Naive thymus-derived CD8-positive, alpha-beta T cell (primary cell): ENCODE measurements at regions not wholly inside any gene's neighbourhood (a gene's known extent, or its start where the extent isn't known, plus 50 kb on each side); places are given as distances from the start of the nearest gene placed in this dataset.

Experiments
- ATAC-seq, 2 donors: fragments of 150-1000 bp; cut with Tn5 transposase in 1 of 2; sonication (Bioruptor Pico), chemical (Tn5 transposase) in 1 of 2; 1 replicate in 1 of 2; 2 replicates in 1 of 2; pipeline ENCODE4 v1.10.0; 2021; ENCODE audit warnings: mild to moderate bottlenecking in 2 of 2, moderate library complexity in 2 of 2
- POLR2A ChIA-PET: fragments of 350-600 bp; sonication (Branson Sonifier 250); formaldehyde crosslinking; loops from one replicate; lab custom pipeline; 2021; ENCODE audit warnings: antibody characterized with exemption; lab: Charles Lee
- DNase-seq, 10 donors: peaks; one replicate each; pipeline versions ENCODE4 v3.0.0 to v3.0.0-alpha.2; 2020 to 2022
- H3K27ac Mint-ChIP-seq, 10 donors: one replicate each; pipeline ENCODE4 v1.8.0; 2020 to 2022; ENCODE audit warnings: mild to moderate bottlenecking in 10 of 10, mixed read lengths in 10 of 10, moderate library complexity in 4 of 10, inconsistent platforms in 1 of 10
- H3K27me3 Mint-ChIP-seq, 5 donors: one replicate each; pipeline ENCODE4 v1.8.0; 2021 to 2022; ENCODE audit warnings: mixed read lengths in 5 of 5
- H3K36me3 Mint-ChIP-seq, 3 donors: one replicate each; pipeline ENCODE4 v1.8.0; 2020 to 2022; ENCODE audit warnings: mixed read lengths in 3 of 3, mild to moderate bottlenecking in 2 of 3, inconsistent platforms in 1 of 3
- H3K4me1 Mint-ChIP-seq, 4 donors: one replicate each; pipeline ENCODE4 v1.8.0; 2021 to 2022; ENCODE audit warnings: mixed read lengths in 4 of 4
- H3K4me3 Mint-ChIP-seq, 10 donors: one replicate each; pipeline ENCODE4 v1.8.0; 2020 to 2022; ENCODE audit warnings: mild to moderate bottlenecking in 10 of 10, mixed read lengths in 10 of 10, moderate library complexity in 6 of 10, inconsistent platforms in 1 of 10
- H3K9me3 Mint-ChIP-seq, 9 donors: one replicate each; pipeline ENCODE4 v1.8.0; 2020 to 2022; ENCODE audit warnings: mixed read lengths in 9 of 9, mild to moderate bottlenecking in 3 of 9, inconsistent platforms in 1 of 9, moderate library complexity in 1 of 9

- DNase-seq (no peak), ATAC-seq (no peak)
- H3K36me3 Mint-ChIP-seq = no peaks in the 10 kb centered on the region
- no peaks in the 10 kb centered on the region for H3K9me3 Mint-ChIP-seq
- no peak overlapping the region for H3K4me3 Mint-ChIP-seq
- POLR2A ChIA-PET = no interaction called here
- H3K27me3 Mint-ChIP-seq = peaks cover 0 to 9% (median 0%) of the 10 kb centered on the region in 5 donors
- no peak overlapping the region for H3K27ac Mint-ChIP-seq
- H3K4me1 Mint-ChIP-seq = no peaks in the 10 kb centered on the region
Observed at GRCh38 chr2:16368951-16369350, 296.7 kb downstream of the CYRIA start.

DNA sequence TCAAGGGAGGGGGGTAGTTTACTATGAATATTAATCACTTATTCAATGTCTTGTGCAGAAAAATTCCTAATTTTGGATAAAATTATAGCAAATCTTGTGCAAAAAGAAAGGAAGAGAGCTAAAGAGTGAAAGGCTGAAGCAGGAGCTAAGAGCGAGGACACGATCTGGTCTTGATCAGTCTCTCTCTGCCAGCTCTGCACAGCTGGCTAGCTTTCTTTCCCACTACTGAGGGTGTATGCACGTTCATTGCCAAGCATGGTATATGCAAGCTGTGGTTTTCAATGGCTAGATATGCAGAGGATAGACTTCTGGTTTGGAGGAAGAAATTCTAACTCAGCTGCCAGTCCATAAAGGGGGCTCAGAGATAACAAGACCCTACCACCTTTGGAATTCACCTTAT, 297.3 kb downstream of the CYRIA start:
- ATAC-seq (no peak), DNase-seq (no peak)
- H3K4me3 Mint-ChIP-seq = no peak overlapping the region
- H3K27ac Mint-ChIP-seq = no peak overlapping the region
- H3K9me3 Mint-ChIP-seq = no peaks in the 10 kb centered on the region
- peaks cover 0 to 7% (median 0%) of the 10 kb centered on the region in 5 donors for H3K27me3 Mint-ChIP-seq
- POLR2A ChIA-PET = no interaction called here
- no peaks in the 10 kb centered on the region for H3K36me3 Mint-ChIP-seq
- no peaks in the 10 kb centered on the region for H3K4me1 Mint-ChIP-seq

GRCh38 chr2:16365366-16365765, 300.3 kb downstream of the CYRIA start:
- Mint-ChIP-seq H3K27me3 (peaks cover 0 to 9% (median 0%) of the 10 kb centered on the region in 5 donors), H3K36me3 (no peaks in the 10 kb centered on the region), H3K4me1 (no peaks in the 10 kb centered on the region), H3K4me3 (no peak overlapping the region), H3K27ac (no peak overlapping the region), H3K9me3 (no peaks in the 10 kb centered on the region)
- POLR2A ChIA-PET = no interaction called here
- no peak for ATAC-seq
- no peak for DNase-seq

DNA sequence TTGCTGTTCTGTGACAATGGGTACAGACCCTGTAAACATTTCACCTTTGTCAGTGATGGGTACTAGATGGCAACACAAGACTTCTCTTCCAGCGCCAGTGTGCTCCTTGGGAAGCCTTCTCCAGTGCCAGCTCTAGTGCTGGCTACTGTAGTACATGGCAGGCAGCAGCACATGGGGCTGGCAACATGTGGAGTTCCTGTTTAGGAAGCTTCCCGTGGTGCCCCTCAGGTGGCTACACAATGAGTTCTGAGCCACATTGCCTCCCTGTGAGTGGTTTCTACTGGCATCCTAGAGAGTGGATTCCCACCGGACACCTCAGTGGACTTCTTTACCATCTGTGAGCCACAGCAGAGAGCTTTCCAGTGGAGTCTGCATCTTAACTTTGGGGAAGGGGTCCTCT, 302.1 kb downstream of the CYRIA start:
- H3K27ac Mint-ChIP-seq = no peak overlapping the region
- no peak overlapping the region for H3K4me3 Mint-ChIP-seq
- POLR2A ChIA-PET = no interaction called here
- peaks cover 0 to 6% (median 0%) of the 10 kb centered on the region in 5 donors for H3K27me3 Mint-ChIP-seq
- H3K9me3 Mint-ChIP-seq = peaks cover 0 to 15% (median 2%) of the 10 kb centered on the region in 9 donors
- no peak for ATAC-seq
- no peak for DNase-seq
- peaks cover 0 to 5% (median 0%) of the 10 kb centered on the region in 3 donors for H3K36me3 Mint-ChIP-seq
- H3K4me1 Mint-ChIP-seq = no peaks in the 10 kb centered on the region

GRCh38 chr2:16362611-16363010, 303.0 kb downstream of the CYRIA start:
- POLR2A ChIA-PET = no interaction called here

GRCh38 chr2:16361261-16361995, 304.2 kb downstream of the CYRIA start:
- Mint-ChIP-seq H3K27me3 (peaks cover 0 to 6% (median 0%) of the 10 kb centered on the region in 5 donors), H3K4me1 (no peaks in the 10 kb centered on the region), H3K4me3 (no peak overlapping the region), H3K27ac (no peak overlapping the region), H3K9me3 (peaks cover 0 to 15% (median 2%) of the 10 kb centered on the region in 9 donors), H3K36me3 (peaks cover 0 to 5% (median 0%) of the 10 kb centered on the region in 3 donors)
- POLR2A ChIA-PET = no interaction called here
- no peak for ATAC-seq
- no peak for DNase-seq

More at GRCh38 chr2:16362611-16363010, 303.0 kb downstream of the CYRIA start:
- no peak overlapping the region for H3K27ac Mint-ChIP-seq
- H3K36me3 Mint-ChIP-seq = peaks cover 0 to 5% (median 0%) of the 10 kb centered on the region in 3 donors
- peaks cover 0 to 15% (median 2%) of the 10 kb centered on the region in 9 donors for H3K9me3 Mint-ChIP-seq
- no peaks in the 10 kb centered on the region for H3K4me1 Mint-ChIP-seq
- no peak overlapping the region for H3K4me3 Mint-ChIP-seq
- ATAC-seq (no peak), DNase-seq (no peak)
- peaks cover 0 to 6% (median 0%) of the 10 kb centered on the region in 5 donors for H3K27me3 Mint-ChIP-seq

DNA sequence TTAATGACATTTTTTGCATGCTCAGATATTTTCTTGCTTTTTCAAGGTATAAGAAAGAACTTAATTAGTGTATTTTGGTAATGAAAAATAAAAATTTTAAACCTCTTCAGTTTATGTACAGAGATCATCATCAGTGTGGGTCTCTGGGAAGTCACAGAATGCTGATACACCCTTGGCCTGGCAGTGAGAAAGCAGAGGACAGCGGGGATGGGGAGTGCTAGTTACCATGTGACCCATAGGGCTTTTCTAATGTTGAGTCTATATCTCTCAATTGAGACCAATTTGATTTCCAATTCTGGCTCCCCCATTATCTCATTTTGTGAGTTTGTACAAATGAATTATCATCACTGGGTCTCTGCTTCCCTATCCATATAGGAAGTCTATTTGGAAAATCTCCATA, 305.7 kb downstream of the CYRIA start:
- peaks cover 0 to 5% (median 0%) of the 10 kb centered on the region in 5 donors for H3K27me3 Mint-ChIP-seq
- no peak overlapping the region for H3K27ac Mint-ChIP-seq
- H3K4me1 Mint-ChIP-seq = no peaks in the 10 kb centered on the region
- DNase-seq (no peak), ATAC-seq (no peak)
- POLR2A ChIA-PET = no interaction called here
- H3K36me3 Mint-ChIP-seq = peaks cover 0 to 5% (median 0%) of the 10 kb centered on the region in 3 donors
- H3K9me3 Mint-ChIP-seq = peaks cover 0 to 15% (median 4%) of the 10 kb centered on the region in 9 donors
- H3K4me3 Mint-ChIP-seq = no peak overlapping the region

GRCh38 chr2:16357188-16357587, 308.4 kb downstream of the CYRIA start:
- H3K36me3 Mint-ChIP-seq = peaks cover 0 to 5% (median 0%) of the 10 kb centered on the region in 3 donors
- H3K27me3 Mint-ChIP-seq = no peaks in the 10 kb centered on the region
- no peak overlapping the region for H3K4me3 Mint-ChIP-seq
- H3K27ac Mint-ChIP-seq = no peak overlapping the region
- POLR2A ChIA-PET = no interaction called here
- no peak for ATAC-seq
- DNase-seq = no peak
- H3K4me1 Mint-ChIP-seq = no peaks in the 10 kb centered on the region
- H3K9me3 Mint-ChIP-seq = peaks cover 0 to 16% (median 4%) of the 10 kb centered on the region in 9 donors

- H3K27me3 Mint-ChIP-seq = peaks cover 0 to 5% (median 0%) of the 10 kb centered on the region in 5 donors
- POLR2A ChIA-PET = no interaction called here
- H3K9me3 Mint-ChIP-seq = peaks cover 0 to 20% (median 14%) of the 10 kb centered on the region in 9 donors
- H3K4me1 Mint-ChIP-seq = no peaks in the 10 kb centered on the region
- no peak overlapping the region for H3K4me3 Mint-ChIP-seq
- DNase-seq (no peak), ATAC-seq (no peak)
- no peak overlapping the region for H3K27ac Mint-ChIP-seq
- H3K36me3 Mint-ChIP-seq = peaks cover 0 to 6% (median 0%) of the 10 kb centered on the region in 3 donors
Observed at GRCh38 chr2:16351541-16351940, 314.1 kb downstream of the CYRIA start.

DNA sequence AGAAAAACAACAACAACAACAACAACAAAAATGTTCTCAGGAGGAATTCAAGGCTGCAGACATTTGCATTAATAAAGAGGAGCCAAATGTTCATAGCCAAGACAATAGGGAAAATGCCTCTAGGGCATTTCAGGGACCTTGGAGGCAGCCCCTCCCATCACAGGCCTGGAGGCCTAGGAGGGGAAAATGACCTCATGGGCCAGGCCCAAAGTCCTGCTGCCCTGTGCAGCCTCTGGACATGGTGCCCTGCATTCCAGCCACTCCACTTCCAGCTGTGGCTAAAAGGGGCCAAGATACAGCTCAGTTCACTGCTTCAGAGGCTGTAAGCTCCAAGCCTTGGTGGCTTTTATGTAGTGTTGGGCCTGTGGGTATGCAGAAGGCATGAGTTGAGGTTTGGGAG, 314.5 kb downstream of the CYRIA start:
- Mint-ChIP-seq H3K9me3 (peaks cover 0 to 20% (median 14%) of the 10 kb centered on the region in 9 donors), H3K4me3 (no peak overlapping the region), H3K36me3 (peaks cover 0 to 6% (median 0%) of the 10 kb centered on the region in 3 donors), H3K27ac (no peak overlapping the region), H3K27me3 (peaks cover 0 to 5% (median 0%) of the 10 kb centered on the region in 5 donors), H3K4me1 (no peaks in the 10 kb centered on the region)
- POLR2A ChIA-PET = no interaction called here
- ATAC-seq (no peak), DNase-seq (no peak)

- H3K36me3 Mint-ChIP-seq = peaks cover 0 to 6% (median 0%) of the 10 kb centered on the region in 3 donors
Observed at GRCh38 chr2:16350211-16350610, 315.4 kb downstream of the CYRIA start.

GRCh38 chr2:16349811-16350210, 315.8 kb downstream of the CYRIA start:
- POLR2A ChIA-PET = no interaction called here
- Mint-ChIP-seq H3K9me3 (peaks cover 0 to 20% (median 13%) of the 10 kb centered on the region in 9 donors), H3K36me3 (peaks cover 0 to 6% (median 0%) of the 10 kb centered on the region in 3 donors), H3K27ac (no peak overlapping the region), H3K27me3 (peaks cover 0 to 5% (median 0%) of the 10 kb centered on the region in 5 donors), H3K4me3 (no peak overlapping the region), H3K4me1 (no peaks in the 10 kb centered on the region)
- DNase-seq = no peak
- ATAC-seq = no peak

More at GRCh38 chr2:16350211-16350610, 315.4 kb downstream of the CYRIA start:
- Mint-ChIP-seq H3K4me3 (no peak overlapping the region), H3K27me3 (peaks cover 0 to 5% (median 0%) of the 10 kb centered on the region in 5 donors), H3K4me1 (no peaks in the 10 kb centered on the region), H3K27ac (no peak overlapping the region), H3K9me3 (peaks cover 0 to 20% (median 13%) of the 10 kb centered on the region in 9 donors)
- POLR2A ChIA-PET = no interaction called here
- DNase-seq (no peak), ATAC-seq (no peak)

DNA sequence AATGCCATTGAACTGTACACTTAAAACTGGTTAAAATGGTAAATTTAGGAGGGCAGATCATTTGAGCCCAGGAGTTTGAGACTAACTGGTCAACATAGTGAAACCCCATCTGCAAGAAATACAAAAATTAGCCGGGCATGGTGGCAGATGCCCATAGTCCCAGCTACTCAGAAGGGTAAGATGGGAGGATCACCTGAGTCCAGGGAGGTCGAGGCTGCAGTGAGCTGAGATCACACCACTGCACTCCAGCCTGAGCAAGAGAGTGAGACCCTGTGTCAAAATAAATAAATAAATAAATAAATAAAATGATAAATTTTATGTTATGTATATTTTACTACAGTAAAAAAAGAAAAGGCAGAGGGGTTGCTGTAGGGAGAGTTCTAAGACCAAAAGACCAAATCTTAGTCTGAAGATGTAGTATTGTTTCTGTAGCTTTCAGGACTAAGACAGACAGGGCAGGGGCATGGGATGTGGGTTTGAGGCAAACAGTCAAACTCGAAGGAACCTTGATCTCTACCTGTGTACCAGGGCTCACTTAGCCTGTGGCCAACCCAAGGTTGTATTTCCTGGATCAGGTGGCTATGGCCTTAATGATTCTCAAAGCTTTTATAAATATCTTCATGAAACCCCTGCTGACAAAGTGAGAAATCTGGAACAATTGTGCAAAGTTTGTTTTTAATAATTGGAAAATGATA, 316.7 kb downstream of the CYRIA start:
- ATAC-seq (no peak), DNase-seq (no peak)
- no peak overlapping the region for H3K27ac Mint-ChIP-seq
- no peaks in the 10 kb centered on the region for H3K4me1 Mint-ChIP-seq
- POLR2A ChIA-PET = no interaction called here
- peaks cover 0 to 20% (median 13%) of the 10 kb centered on the region in 9 donors for H3K9me3 Mint-ChIP-seq
- peaks cover 0 to 6% (median 0%) of the 10 kb centered on the region in 3 donors for H3K36me3 Mint-ChIP-seq
- no peak overlapping the region for H3K4me3 Mint-ChIP-seq
- peaks cover 0 to 5% (median 0%) of the 10 kb centered on the region in 5 donors for H3K27me3 Mint-ChIP-seq
